ENCODE measurements at regions not wholly inside any gene's neighbourhood (a gene's known extent, or its start where the extent isn't known, plus 50 kb on each side); places are given as distances from the start of the nearest gene placed in this dataset.

- no peak for TF ChIP-seq CTCF (conservative IDR thresholded peaks at IDR 0.05 in 1 of 2, IDR thresholded peaks at IDR 0.05 in 1 of 2; ENCODE audit: low read depth in 1 of 2, low read length in 2 of 2)
- no peak for TF ChIP-seq EZH2 (IDR thresholded peaks at IDR 0.05; ENCODE audit: low read length, missing control alignments)
Observed at GRCh38 chr5:175816348-175816747, 55.0 kb upstream of the CPLX2 start.

Data from fibroblast of lung (primary cell).